Jurkat, Clone E6-1 (cell line): ENCODE measurements at regions not wholly inside any gene's neighbourhood (a gene's known extent, or its start where the extent isn't known, plus 50 kb on each side); places are given as distances from the start of the nearest gene placed in this dataset.

Experiments used
- DNase-seq: peaks from one replicate; pipeline ENCODE4 v3.0.0-alpha.2; 2011; ENCODE audit warnings: low read depth, low spot score
- H3K4me3 ChIP-seq: 2 replicates; pipeline ENCODE4 v1.5.1; 2011; ENCODE audit warnings: mild to moderate bottlenecking, low read length, control low read depth, moderate library complexity

GRCh38 chr6:169165561-169166300 lies 87.9 kb downstream of the THBS2 start:
- DNase-seq: no peak
- no peak overlapping the region for H3K4me3 ChIP-seq

- no peak overlapping the region for H3K4me3 ChIP-seq
- no peak for DNase-seq
Observed at GRCh38 chr6:169164986-169165385, 88.7 kb downstream of the THBS2 start.

GRCh38 chr6:169164451-169164850 lies 89.2 kb downstream of the THBS2 start:
- no peak for DNase-seq

GRCh38 chr6:169163411-169163901 lies 90.2 kb downstream of the THBS2 start:
- DNase-seq: no peak
- H3K4me3 ChIP-seq: no peak overlapping the region

More at GRCh38 chr6:169164451-169164850, 89.2 kb downstream of the THBS2 start:
- no peak overlapping the region for H3K4me3 ChIP-seq

- H3K4me3 ChIP-seq: no peak overlapping the region
- DNase-seq: no peak
Observed at GRCh38 chr6:169162752-169163407, 90.8 kb downstream of the THBS2 start.

GRCh38 chr6:169162249-169162648 lies 91.4 kb downstream of the THBS2 start:
- no peak overlapping the region for H3K4me3 ChIP-seq
- DNase-seq: no peak

- H3K4me3 ChIP-seq: no peak overlapping the region
- DNase-seq: no peak
Observed at GRCh38 chr6:169161572-169162167, 92.0 kb downstream of the THBS2 start.

GRCh38 chr6:169160855-169161560 lies 92.6 kb downstream of the THBS2 start:
- no peak overlapping the region for H3K4me3 ChIP-seq
- DNase-seq: no peak

- no peak for DNase-seq
- no peak overlapping the region for H3K4me3 ChIP-seq
Observed at GRCh38 chr6:169160091-169160854, 93.4 kb downstream of the THBS2 start.

GRCh38 chr6:169159331-169159730 lies 94.3 kb downstream of the THBS2 start:
- no peak for DNase-seq
- H3K4me3 ChIP-seq: no peak overlapping the region

- no peak overlapping the region for H3K4me3 ChIP-seq
- no peak for DNase-seq
Observed at GRCh38 chr6:169158691-169159090, 95.0 kb downstream of the THBS2 start.

- no peak for DNase-seq
Observed at GRCh38 chr6:169158174-169158573, 95.5 kb downstream of the THBS2 start.

GRCh38 chr6:169157197-169158148 lies 96.2 kb downstream of the THBS2 start:
- no peak for DNase-seq
- H3K4me3 ChIP-seq: no peak overlapping the region

More at GRCh38 chr6:169158174-169158573, 95.5 kb downstream of the THBS2 start:
- no peak overlapping the region for H3K4me3 ChIP-seq

GRCh38 chr6:169156793-169157147 lies 96.9 kb downstream of the THBS2 start:
- DNase-seq: no peak
- no peak overlapping the region for H3K4me3 ChIP-seq

- no peak overlapping the region for H3K4me3 ChIP-seq
- no peak for DNase-seq
Observed at GRCh38 chr6:169156108-169156792, 97.4 kb downstream of the THBS2 start.

GRCh38 chr6:169155481-169155880 lies 98.2 kb downstream of the THBS2 start:
- H3K4me3 ChIP-seq: no peak overlapping the region
- DNase-seq: no peak

GRCh38 chr6:169153401-169153800 lies 100.2 kb downstream of the THBS2 start:
- no peak for DNase-seq

More at GRCh38 chr6:169153401-169153800, 100.2 kb downstream of the THBS2 start:
- no peak overlapping the region for H3K4me3 ChIP-seq
